SK-N-SH (cell line): ENCODE measurements at regions not wholly inside any gene's neighbourhood (a gene's known extent, or its start where the extent isn't known, plus 50 kb on each side); places are given as distances from the start of the nearest gene placed in this dataset.

Experiments used
- CTCF ChIA-PET: fragments of 300-600, 350-600 bp; formaldehyde crosslinking; extraction: SDS; loops from one replicate; lab custom pipeline; 2021; lab: Yijun Ruan, JAX
- POLR2A ChIA-PET: fragments of 350-600 bp; sonication (Branson Sonifier 250); formaldehyde crosslinking; extraction: SDS; loops from one replicate; lab custom pipeline; 2020; ENCODE audit warnings: antibody characterized with exemption, inconsistent platforms; lab: Yijun Ruan, JAX
- DNase-seq: peaks from one replicate; pipeline ENCODE4 v3.0.0; 2012
- H2AFZ ChIP-seq: fragments of 200-600 bp; sonication (generic); 2 replicates; pipeline ENCODE4 v1.8.1; 2016; ENCODE audit warnings: antibody characterized with exemption, mild to moderate bottlenecking, low read depth
- H3F3A ChIP-seq: fragments of 200-600 bp; sonication (generic); replicated peaks from 2 replicates; pipeline ENCODE3; 2016; ENCODE audit warnings: antibody characterized with exemption, mild to moderate bottlenecking; ENCODE audit not compliant: insufficient read depth
- H3K27ac ChIP-seq, 2 experiments: fragments of 200-500 bp in 1 of 2; fragments of 200-600 bp in 1 of 2; sonication (Bioruptor generic) in 1 of 2; sonication (generic), shearing (Covaris generic) in 1 of 2; 2 replicates each; pipeline versions ENCODE4 v1.5.1 to v1.6.1; 2014 to 2016; ENCODE audit warnings: low read depth in 2 of 2, inconsistent platforms in 1 of 2, low read length in 1 of 2, mild to moderate bottlenecking in 1 of 2, mixed read lengths in 1 of 2
- H3K27me3 ChIP-seq: fragments of 200-600 bp; sonication (generic), shearing (Covaris generic); 2 replicates; pipeline ENCODE4 v1.6.1; 2016; ENCODE audit warnings: mixed run types; ENCODE audit not compliant: insufficient read depth
- H3K36me3 ChIP-seq, 2 experiments: fragments of 200-500 bp in 1 of 2; fragments of 200-600 bp in 1 of 2; sonication (Bioruptor generic) in 1 of 2; sonication (generic) in 1 of 2; replicated peaks in 1 of 2; 2 replicates each; pipeline versions ENCODE3 to v1.5.1; 2014 to 2016; ENCODE audit warnings: low read length in 1 of 2, mild to moderate bottlenecking in 1 of 2; ENCODE audit not compliant: insufficient read depth in 2 of 2, control insufficient read depth in 1 of 2
- H3K4me1 ChIP-seq, 2 experiments: fragments of 200-500 bp in 1 of 2; fragments of 200-600 bp in 1 of 2; sonication (Bioruptor generic) in 1 of 2; sonication (generic), shearing (Covaris generic) in 1 of 2; 2 replicates each; pipeline versions ENCODE4 v1.5.1 to v1.6.1; 2014 to 2016; ENCODE audit warnings: low read depth in 1 of 2, low read length in 1 of 2, mixed run types in 1 of 2; ENCODE audit not compliant: insufficient read depth in 2 of 2, control insufficient read depth in 1 of 2
- H3K4me2 ChIP-seq: fragments of 200-600 bp; sonication (generic), shearing (Covaris generic); 2 replicates; pipeline ENCODE4 v1.6.1; 2017; ENCODE audit warnings: mixed run types
- H3K4me3 ChIP-seq, 2 experiments: fragments of 200-500 bp in 1 of 2; fragments of 200-600 bp in 1 of 2; sonication (Bioruptor generic) in 1 of 2; sonication (generic), shearing (Covaris generic) in 1 of 2; 2 replicates each; pipeline versions ENCODE4 v1.5.1 to v1.8.1; 2014 to 2016; ENCODE audit warnings: low read depth in 2 of 2, inconsistent platforms in 1 of 2, low read length in 1 of 2, mild to moderate bottlenecking in 1 of 2, mixed read lengths in 1 of 2, moderate library complexity in 1 of 2
- H3K79me2 ChIP-seq: fragments of 200-600 bp; sonication (generic); 2 replicates; pipeline ENCODE4 v1.8.1; 2017; ENCODE audit warnings: mild to moderate bottlenecking; ENCODE audit not compliant: insufficient read depth
- H3K9ac ChIP-seq: fragments of 200-600 bp; sonication (generic); 2 replicates; pipeline ENCODE4 v1.6.1; 2017; ENCODE audit warnings: mixed run types
- H3K9me2 ChIP-seq: fragments of 200-600 bp; sonication (generic); 2 replicates; pipeline ENCODE4 v1.6.1; 2017; ENCODE audit warnings: mixed run types
- H3K9me3 ChIP-seq: fragments of 200-600 bp; sonication (generic); 2 replicates; pipeline ENCODE4 v1.6.1; 2017; ENCODE audit warnings: mixed run types, mild to moderate bottlenecking, moderate library complexity
- H4K20me1 ChIP-seq: fragments of 200-600 bp; sonication (generic); 2 replicates; pipeline ENCODE4 v1.6.1; 2017; ENCODE audit warnings: mild to moderate bottlenecking, mixed run types; ENCODE audit not compliant: insufficient read depth
- CHD2 ChIP-seq: fragments of 150-350 bp; IDR thresholded peaks from 2 replicates; pipeline ENCODE4 v1.6.1; 2018; ENCODE audit warnings: low read length; ENCODE audit not compliant: partially characterized antibody
- ELF1 ChIP-seq: IDR thresholded peaks from 2 replicates; pipeline ENCODE4 v1.4.0; 2012
- EP300 ChIP-seq, 2 experiments: IDR thresholded peaks; 2 replicates each; pipeline versions ENCODE4 v1.4.0 to v1.6.1; 2012; ENCODE audit warnings: borderline replicate concordance in 1 of 2, low read depth in 1 of 2, low read length in 1 of 2
- FOSL2 ChIP-seq: IDR thresholded peaks from 2 replicates; pipeline ENCODE4 v1.4.0; 2012; ENCODE audit warnings: low read depth, mild to moderate bottlenecking, moderate library complexity, borderline replicate concordance
- FOXJ3 ChIP-seq: sonication (generic); formaldehyde crosslinking; IDR thresholded peaks from 2 replicates; pipeline ENCODE4 v1.5.1; 2020; ENCODE audit warnings: mild to moderate bottlenecking, missing genetic modification reagents
- FOXM1 ChIP-seq: IDR thresholded peaks from 2 replicates; pipeline ENCODE4 v1.4.0; 2012; ENCODE audit warnings: low read depth, mild to moderate bottlenecking
- GATA2 ChIP-seq: sonication (generic); formaldehyde crosslinking; IDR thresholded peaks from 2 replicates; pipeline ENCODE4 v1.5.0; 2020; ENCODE audit warnings: mild to moderate bottlenecking, missing genetic modification reagents
- JUND ChIP-seq: IDR thresholded peaks from 2 replicates; pipeline ENCODE4 v1.4.0; 2012
- MEF2A ChIP-seq: IDR thresholded peaks from 2 replicates; pipeline ENCODE4 v1.4.0; 2012; ENCODE audit warnings: low read depth, borderline replicate concordance
- NRF1 ChIP-seq: IDR thresholded peaks from 2 replicates; pipeline ENCODE4 v1.6.1; 2012; ENCODE audit warnings: low read depth, mild to moderate bottlenecking, low read length
- POLR2AphosphoS5 ChIP-seq: IDR thresholded peaks from 2 replicates; pipeline ENCODE4 v1.6.1; 2012; ENCODE audit warnings: low read depth, low read length
- RCOR1 ChIP-seq: fragments of 150-350 bp; IDR thresholded peaks from 2 replicates; pipeline ENCODE4 v1.6.1; 2017; ENCODE audit warnings: antibody characterized with exemption, low read length
- RXRA ChIP-seq: IDR thresholded peaks from 2 replicates; pipeline ENCODE4 v1.4.0; 2012; ENCODE audit warnings: low read depth, mild to moderate bottlenecking, borderline replicate concordance
- SIN3A ChIP-seq: IDR thresholded peaks from 2 replicates; pipeline ENCODE4 v1.6.1; 2012; ENCODE audit warnings: low read depth, mild to moderate bottlenecking, low read length, moderate library complexity, borderline replicate concordance
- SMC3 ChIP-seq: IDR thresholded peaks from 2 replicates; pipeline ENCODE4 v1.6.1; 2012; ENCODE audit warnings: low read depth, low read length, improper control_type of control experiment
- TCF12 ChIP-seq: IDR thresholded peaks from 2 replicates; pipeline ENCODE4 v1.4.0; 2012
- TEAD4 ChIP-seq: IDR thresholded peaks from 2 replicates; pipeline ENCODE4 v1.4.0; 2012; ENCODE audit warnings: mild to moderate bottlenecking, borderline replicate concordance; ENCODE audit not compliant: insufficient read depth
- WGBS: methylation state at CpG from one replicate; pipeline ENCODE4 v1.1.6; 2017; ENCODE audit warnings: low lambda C conversion rate; 5-methylcytosine and 5-hydroxymethylcytosine counted together
- TF ChIP-seq, protein P1 (sequence below): fragments of 150-350 bp; IDR thresholded peaks from 2 replicates; pipeline ENCODE4 v1.6.1; 2017; ENCODE audit warnings: antibody characterized with exemption, low read length, low read depth, borderline replicate concordance
- TF ChIP-seq, protein P2 (sequence below): IDR thresholded peaks from 2 replicates; pipeline ENCODE4; 2012
- TF ChIP-seq, protein P3 (sequence below): IDR thresholded peaks from 2 replicates; pipeline ENCODE4 v1.4.0; 2012; ENCODE audit warnings: low read depth, borderline replicate concordance
- TF ChIP-seq, protein P4 (sequence below): fragments of 200-600 bp; sonication (generic); IDR thresholded peaks from 2 replicates; pipeline ENCODE4 v1.6.1; 2017; ENCODE audit warnings: antibody characterized with exemption, mild to moderate bottlenecking, moderate library complexity
- TF ChIP-seq, protein P5 (sequence below): fragments of 150-350 bp; IDR thresholded peaks from 2 replicates; pipeline ENCODE4 v1.6.1; 2016; ENCODE audit warnings: mild to moderate bottlenecking, low read depth, low read length

DNA sequence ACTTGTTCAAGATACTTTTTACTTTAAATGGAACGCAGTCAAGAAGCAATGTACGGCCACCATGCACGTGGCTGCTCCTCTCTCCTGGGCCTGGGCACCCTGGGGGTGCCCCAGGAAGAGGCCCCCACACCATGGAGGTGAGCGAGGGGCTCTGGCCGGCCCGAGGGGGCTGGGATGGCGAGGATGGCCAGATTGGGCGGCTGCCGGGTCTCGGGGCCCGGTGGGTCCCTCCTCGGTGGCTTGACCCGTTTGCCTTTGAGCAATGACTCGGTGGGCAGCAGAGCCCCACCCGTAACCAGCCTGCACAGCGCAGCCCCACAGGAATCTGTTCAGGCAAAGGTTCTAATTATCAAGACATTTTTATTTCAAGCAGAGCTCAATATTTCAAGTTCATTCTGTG is 167.4 kb downstream of the BRD1 start:
- no peaks in the 10 kb centered on the region; a peak in 1 of 4 replicates for H3K4me1 ChIP-seq
- DNase-seq = no peak
- no peaks in the 10 kb centered on the region for H3K36me3 ChIP-seq
- ChIA-PET POLR2A (no interaction called here), CTCF (no interaction called here)
- H3K9me2 ChIP-seq = no peaks in the 10 kb centered on the region
- H3K4me3 ChIP-seq = no peak overlapping the region
- no peaks in the 10 kb centered on the region for H3K9me3 ChIP-seq
- H3K27me3 ChIP-seq = no peaks in the 10 kb centered on the region; the same call in 1 of the 2 replicates
- no peak overlapping the region for H3K9ac ChIP-seq
- no peaks in the 10 kb centered on the region for H4K20me1 ChIP-seq
- H2AFZ ChIP-seq = no peak overlapping the region
- no peaks in the 10 kb centered on the region for H3K79me2 ChIP-seq
- H3F3A ChIP-seq = no peaks in the 10 kb centered on the region
- H3K27ac ChIP-seq = no peak overlapping the region
- 28% methylated on average over 7 of the region's 16 CpGs for WGBS
- TF ChIP-seq JUND (no peak), FOXM1 (no peak), POLR2AphosphoS5 (no peak), FOXJ3 (no peak), GATA2 (no peak), MEF2A (no peak), ELF1 (no peak), TCF12 (no peak), TEAD4 (no peak), NRF1 (no peak), SIN3A (no peak)
- TF ChIP-seq, protein P1, sequence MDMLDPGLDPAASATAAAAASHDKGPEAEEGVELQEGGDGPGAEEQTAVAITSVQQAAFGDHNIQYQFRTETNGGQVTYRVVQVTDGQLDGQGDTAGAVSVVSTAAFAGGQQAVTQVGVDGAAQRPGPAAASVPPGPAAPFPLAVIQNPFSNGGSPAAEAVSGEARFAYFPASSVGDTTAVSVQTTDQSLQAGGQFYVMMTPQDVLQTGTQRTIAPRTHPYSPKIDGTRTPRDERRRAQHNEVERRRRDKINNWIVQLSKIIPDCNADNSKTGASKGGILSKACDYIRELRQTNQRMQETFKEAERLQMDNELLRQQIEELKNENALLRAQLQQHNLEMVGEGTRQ = no peak
- TF ChIP-seq, protein P2, sequence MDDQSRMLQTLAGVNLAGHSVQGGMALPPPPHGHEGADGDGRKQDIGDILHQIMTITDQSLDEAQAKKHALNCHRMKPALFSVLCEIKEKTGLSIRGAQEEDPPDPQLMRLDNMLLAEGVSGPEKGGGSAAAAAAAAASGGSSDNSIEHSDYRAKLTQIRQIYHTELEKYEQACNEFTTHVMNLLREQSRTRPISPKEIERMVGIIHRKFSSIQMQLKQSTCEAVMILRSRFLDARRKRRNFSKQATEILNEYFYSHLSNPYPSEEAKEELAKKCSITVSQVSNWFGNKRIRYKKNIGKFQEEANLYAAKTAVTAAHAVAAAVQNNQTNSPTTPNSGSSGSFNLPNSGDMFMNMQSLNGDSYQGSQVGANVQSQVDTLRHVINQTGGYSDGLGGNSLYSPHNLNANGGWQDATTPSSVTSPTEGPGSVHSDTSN = no peak
- TF ChIP-seq, protein P3, sequence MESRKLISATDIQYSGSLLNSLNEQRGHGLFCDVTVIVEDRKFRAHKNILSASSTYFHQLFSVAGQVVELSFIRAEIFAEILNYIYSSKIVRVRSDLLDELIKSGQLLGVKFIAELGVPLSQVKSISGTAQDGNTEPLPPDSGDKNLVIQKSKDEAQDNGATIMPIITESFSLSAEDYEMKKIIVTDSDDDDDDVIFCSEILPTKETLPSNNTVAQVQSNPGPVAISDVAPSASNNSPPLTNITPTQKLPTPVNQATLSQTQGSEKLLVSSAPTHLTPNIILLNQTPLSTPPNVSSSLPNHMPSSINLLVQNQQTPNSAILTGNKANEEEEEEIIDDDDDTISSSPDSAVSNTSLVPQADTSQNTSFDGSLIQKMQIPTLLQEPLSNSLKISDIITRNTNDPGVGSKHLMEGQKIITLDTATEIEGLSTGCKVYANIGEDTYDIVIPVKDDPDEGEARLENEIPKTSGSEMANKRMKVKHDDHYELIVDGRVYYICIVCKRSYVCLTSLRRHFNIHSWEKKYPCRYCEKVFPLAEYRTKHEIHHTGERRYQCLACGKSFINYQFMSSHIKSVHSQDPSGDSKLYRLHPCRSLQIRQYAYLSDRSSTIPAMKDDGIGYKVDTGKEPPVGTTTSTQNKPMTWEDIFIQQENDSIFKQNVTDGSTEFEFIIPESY = no peak
- H3K4me2 ChIP-seq = no peak overlapping the region

DNA sequence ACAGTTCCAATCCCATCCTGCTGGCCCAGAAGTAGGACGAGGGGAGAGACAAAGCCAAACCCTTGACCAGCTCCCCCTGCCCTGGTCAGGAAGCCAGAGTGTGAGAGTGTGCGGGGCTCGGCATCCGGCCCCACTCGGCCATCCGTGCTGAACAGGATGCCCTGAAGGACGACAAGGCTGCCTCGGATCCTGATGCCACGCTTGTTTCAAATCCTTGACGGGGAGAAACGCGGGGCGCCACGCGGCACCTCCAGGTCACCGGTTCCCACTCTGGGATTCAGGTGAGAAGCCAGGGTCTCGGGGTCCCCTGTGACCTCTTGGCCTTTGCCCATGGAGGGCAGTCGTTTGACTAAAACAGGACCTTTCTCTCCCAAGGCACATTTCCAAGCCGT is 167.8 kb downstream of the BRD1 start:
- H3K4me2 ChIP-seq = no peak overlapping the region
- H3K9me2 ChIP-seq = no peaks in the 10 kb centered on the region
- H3K9ac ChIP-seq = no peak overlapping the region
- H3K36me3 ChIP-seq = no peaks in the 10 kb centered on the region
- DNase-seq = no peak
- H3K4me3 ChIP-seq = no peak overlapping the region
- no peak overlapping the region for H2AFZ ChIP-seq
- POLR2A ChIA-PET = no interaction called here
- WGBS = 26% methylated on average over 9 of the region's 19 CpGs
- no peaks in the 10 kb centered on the region for H3K79me2 ChIP-seq
- H3K9me3 ChIP-seq = no peaks in the 10 kb centered on the region
- CTCF ChIA-PET = no interaction called here
- no peak overlapping the region for H3K27ac ChIP-seq
- no peaks in the 10 kb centered on the region for H4K20me1 ChIP-seq
- H3K27me3 ChIP-seq = no peaks in the 10 kb centered on the region; the same call in 1 of the 2 replicates
- no peaks in the 10 kb centered on the region for H3F3A ChIP-seq
- no peaks in the 10 kb centered on the region; a peak in 1 of 4 replicates for H3K4me1 ChIP-seq
- no peak for TF ChIP-seq POLR2AphosphoS5
- TF ChIP-seq ELF1 = no peak
- TF ChIP-seq, protein P2 = no peak
- TF ChIP-seq SMC3 = no peak
- TF ChIP-seq CHD2 = no peak
- TF ChIP-seq RCOR1 = no peak
- no peak for TF ChIP-seq FOSL2
- TF ChIP-seq, protein P4, sequence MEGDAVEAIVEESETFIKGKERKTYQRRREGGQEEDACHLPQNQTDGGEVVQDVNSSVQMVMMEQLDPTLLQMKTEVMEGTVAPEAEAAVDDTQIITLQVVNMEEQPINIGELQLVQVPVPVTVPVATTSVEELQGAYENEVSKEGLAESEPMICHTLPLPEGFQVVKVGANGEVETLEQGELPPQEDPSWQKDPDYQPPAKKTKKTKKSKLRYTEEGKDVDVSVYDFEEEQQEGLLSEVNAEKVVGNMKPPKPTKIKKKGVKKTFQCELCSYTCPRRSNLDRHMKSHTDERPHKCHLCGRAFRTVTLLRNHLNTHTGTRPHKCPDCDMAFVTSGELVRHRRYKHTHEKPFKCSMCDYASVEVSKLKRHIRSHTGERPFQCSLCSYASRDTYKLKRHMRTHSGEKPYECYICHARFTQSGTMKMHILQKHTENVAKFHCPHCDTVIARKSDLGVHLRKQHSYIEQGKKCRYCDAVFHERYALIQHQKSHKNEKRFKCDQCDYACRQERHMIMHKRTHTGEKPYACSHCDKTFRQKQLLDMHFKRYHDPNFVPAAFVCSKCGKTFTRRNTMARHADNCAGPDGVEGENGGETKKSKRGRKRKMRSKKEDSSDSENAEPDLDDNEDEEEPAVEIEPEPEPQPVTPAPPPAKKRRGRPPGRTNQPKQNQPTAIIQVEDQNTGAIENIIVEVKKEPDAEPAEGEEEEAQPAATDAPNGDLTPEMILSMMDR = no peak
- TF ChIP-seq, protein P5, sequence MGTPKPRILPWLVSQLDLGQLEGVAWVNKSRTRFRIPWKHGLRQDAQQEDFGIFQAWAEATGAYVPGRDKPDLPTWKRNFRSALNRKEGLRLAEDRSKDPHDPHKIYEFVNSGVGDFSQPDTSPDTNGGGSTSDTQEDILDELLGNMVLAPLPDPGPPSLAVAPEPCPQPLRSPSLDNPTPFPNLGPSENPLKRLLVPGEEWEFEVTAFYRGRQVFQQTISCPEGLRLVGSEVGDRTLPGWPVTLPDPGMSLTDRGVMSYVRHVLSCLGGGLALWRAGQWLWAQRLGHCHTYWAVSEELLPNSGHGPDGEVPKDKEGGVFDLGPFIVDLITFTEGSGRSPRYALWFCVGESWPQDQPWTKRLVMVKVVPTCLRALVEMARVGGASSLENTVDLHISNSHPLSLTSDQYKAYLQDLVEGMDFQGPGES = no peak
- no peak for TF ChIP-seq RXRA
- no peak for TF ChIP-seq FOXJ3
- TF ChIP-seq EP300 (IDR thresholded peaks at IDR 0.05; ENCODE audit: borderline replicate concordance in 1 of 2, low read depth in 1 of 2, low read length in 1 of 2) = no peak
- TF ChIP-seq MEF2A = no peak
- no peak for TF ChIP-seq FOXM1
